Esophagus squamous epithelium (tissue), 4 donors: ENCODE measurements at regions not wholly inside any gene's neighbourhood (a gene's known extent, or its start where the extent isn't known, plus 50 kb on each side); places are given as distances from the start of the nearest gene placed in this dataset.

Experiments used
- CTCF ChIP-seq, 6 experiments: fragments of 450-650 bp in 4 of 6; fragments of 200-600 bp in 2 of 6; sonication (generic) in 2 of 6; IDR thresholded peaks; one replicate each; pipeline ENCODE4 v1.5.1; 2016 to 2019; ENCODE audit warnings: antibody characterized with exemption in 6 of 6, mild to moderate bottlenecking in 4 of 6, moderate library complexity in 4 of 6
- POLR2A ChIP-seq, 4 donors: fragments of 450-650 bp; IDR thresholded peaks; one replicate each; pipeline ENCODE4 v1.6.1; 2017; ENCODE audit warnings: antibody characterized with exemption in 4 of 4, mild to moderate bottlenecking in 4 of 4, moderate library complexity in 3 of 4

- no peak for TF ChIP-seq CTCF (IDR thresholded peaks at IDR 0.05)
- TF ChIP-seq POLR2A (IDR thresholded peaks at IDR 0.05), result no peak
Measured at GRCh38 chr12:105998561-105998960, 140.2 kb downstream of the NUAK1 start.
